Hepatocyte (in vitro differentiated cells): ENCODE measurements at regions not wholly inside any gene's neighbourhood (a gene's known extent, or its start where the extent isn't known, plus 50 kb on each side); places are given as distances from the start of the nearest gene placed in this dataset.

Experiments
- DNase-seq: peaks from one replicate; pipeline ENCODE4 v3.0.0-alpha.2; 2016; ENCODE audit warnings: low spot score
- H2AFZ ChIP-seq: fragments of 200-600 bp; sonication (generic); 2 replicates; pipeline ENCODE4 v1.6.0; 2016; ENCODE audit warnings: antibody characterized with exemption, mild to moderate bottlenecking
- H3K27ac ChIP-seq: fragments of 200-600 bp; sonication (generic); 2 replicates; pipeline ENCODE4 v1.5.1; 2016; ENCODE audit warnings: mild to moderate bottlenecking
- H3K27me3 ChIP-seq: fragments of 200-600 bp; sonication (generic); 2 replicates; pipeline ENCODE4 v1.6.1; 2016
- H3K36me3 ChIP-seq: fragments of 200-600 bp; sonication (generic); replicated peaks from 2 replicates; pipeline ENCODE4 v1.5.1; 2016; ENCODE audit warnings: low read depth; ENCODE audit not compliant: insufficient read depth
- H3K4me1 ChIP-seq: fragments of 200-600 bp; sonication (generic); 2 replicates; pipeline ENCODE4 v1.5.1; 2016; ENCODE audit warnings: mild to moderate bottlenecking, moderate library complexity; ENCODE audit not compliant: insufficient read depth
- H3K4me2 ChIP-seq: fragments of 200-600 bp; sonication (generic); 2 replicates; pipeline ENCODE4 v1.6.0; 2016
- H3K4me3 ChIP-seq: fragments of 200-600 bp; sonication (generic); 2 replicates; pipeline ENCODE4 v1.5.1; 2016; ENCODE audit warnings: mild to moderate bottlenecking
- H3K79me2 ChIP-seq: fragments of 200-600 bp; sonication (generic); 2 replicates; pipeline ENCODE4 v1.6.0; 2017; ENCODE audit warnings: mild to moderate bottlenecking
- H3K9me2 ChIP-seq: fragments of 200-600 bp; sonication (generic); replicated peaks from 2 replicates; pipeline ENCODE4 v1.6.0; 2017; ENCODE audit warnings: mild to moderate bottlenecking; ENCODE audit not compliant: insufficient read depth
- H3K9me3 ChIP-seq: fragments of 200-600 bp; sonication (generic); 2 replicates; pipeline ENCODE4 v1.5.1; 2016; ENCODE audit warnings: low read depth, mild to moderate bottlenecking
- H4K20me1 ChIP-seq: fragments of 200-600 bp; sonication (generic); 2 replicates; pipeline ENCODE4 v1.6.0; 2016; ENCODE audit warnings: mild to moderate bottlenecking; ENCODE audit not compliant: insufficient read depth, poor library complexity, severe bottlenecking
- EZH2 ChIP-seq: fragments of 200-600 bp; sonication (generic); IDR thresholded peaks from 2 replicates; pipeline ENCODE4 v1.6.1; 2016; ENCODE audit warnings: antibody characterized with exemption, mild to moderate bottlenecking, borderline replicate concordance
- EZH2phosphoT487 ChIP-seq: fragments of 200-600 bp; sonication (generic); IDR thresholded peaks from one replicate; pipeline ENCODE4 v1.6.1; 2018; ENCODE audit warnings: antibody characterized with exemption, mild to moderate bottlenecking, low read depth, moderate library complexity; ENCODE audit not compliant: unreplicated experiment, severe bottlenecking
- WGBS: methylation state at CpG from one replicate; pipeline ENCODE4 v1.1.6; 2016; ENCODE audit warnings: low lambda C conversion rate; ENCODE audit errors: missing lambda C conversion rate; 5-methylcytosine and 5-hydroxymethylcytosine counted together
- TF ChIP-seq, protein P1 (sequence below): fragments of 200-600 bp; sonication (generic); IDR thresholded peaks from 2 replicates; pipeline ENCODE4 v1.5.1; 2016; ENCODE audit warnings: antibody characterized with exemption, mild to moderate bottlenecking; ENCODE audit not compliant: poor library complexity

DNA sequence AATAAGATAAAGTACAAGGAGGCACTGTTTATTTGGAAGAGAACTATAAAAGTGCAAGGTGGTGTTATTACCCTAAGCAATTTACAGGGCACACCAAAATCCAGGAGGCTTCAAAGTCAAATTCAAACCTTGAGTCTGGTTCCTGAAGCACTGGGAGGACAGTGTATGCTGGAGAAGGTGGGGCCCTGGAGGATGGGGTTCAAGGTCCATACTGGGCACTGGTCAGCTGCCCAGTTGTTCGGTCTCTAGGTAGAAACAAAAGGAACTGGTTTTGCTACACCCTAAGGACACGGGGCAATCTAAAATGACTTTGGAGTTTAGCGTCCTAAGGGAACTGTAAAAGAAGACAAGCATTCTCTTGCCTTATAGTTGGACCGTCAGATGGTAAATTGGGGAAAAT lies 78.4 kb upstream of the ELMO1 start:
- H2AFZ ChIP-seq, result no peak overlapping the region
- no peaks in the 10 kb centered on the region for H3K79me2 ChIP-seq
- no peaks in the 10 kb centered on the region for H3K9me2 ChIP-seq
- TF ChIP-seq, protein P1, sequence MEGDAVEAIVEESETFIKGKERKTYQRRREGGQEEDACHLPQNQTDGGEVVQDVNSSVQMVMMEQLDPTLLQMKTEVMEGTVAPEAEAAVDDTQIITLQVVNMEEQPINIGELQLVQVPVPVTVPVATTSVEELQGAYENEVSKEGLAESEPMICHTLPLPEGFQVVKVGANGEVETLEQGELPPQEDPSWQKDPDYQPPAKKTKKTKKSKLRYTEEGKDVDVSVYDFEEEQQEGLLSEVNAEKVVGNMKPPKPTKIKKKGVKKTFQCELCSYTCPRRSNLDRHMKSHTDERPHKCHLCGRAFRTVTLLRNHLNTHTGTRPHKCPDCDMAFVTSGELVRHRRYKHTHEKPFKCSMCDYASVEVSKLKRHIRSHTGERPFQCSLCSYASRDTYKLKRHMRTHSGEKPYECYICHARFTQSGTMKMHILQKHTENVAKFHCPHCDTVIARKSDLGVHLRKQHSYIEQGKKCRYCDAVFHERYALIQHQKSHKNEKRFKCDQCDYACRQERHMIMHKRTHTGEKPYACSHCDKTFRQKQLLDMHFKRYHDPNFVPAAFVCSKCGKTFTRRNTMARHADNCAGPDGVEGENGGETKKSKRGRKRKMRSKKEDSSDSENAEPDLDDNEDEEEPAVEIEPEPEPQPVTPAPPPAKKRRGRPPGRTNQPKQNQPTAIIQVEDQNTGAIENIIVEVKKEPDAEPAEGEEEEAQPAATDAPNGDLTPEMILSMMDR, result no peak
- no peak for TF ChIP-seq EZH2phosphoT487
- no peak for TF ChIP-seq EZH2
- H3K27ac ChIP-seq, result no peak overlapping the region
- no peak for DNase-seq
- WGBS, result 84% methylated on average over 4 of the region's 4 CpGs
- H4K20me1 ChIP-seq, result no peaks in the 10 kb centered on the region
- H3K4me3 ChIP-seq, result no peak overlapping the region
- H3K27me3 ChIP-seq, result no peaks in the 10 kb centered on the region
- no peaks in the 10 kb centered on the region for H3K9me3 ChIP-seq
- peak overlapping the region; percentile 10 for H3K4me2 ChIP-seq
- no peaks in the 10 kb centered on the region for H3K36me3 ChIP-seq
- H3K4me1 ChIP-seq, result no peaks in the 10 kb centered on the region

DNA sequence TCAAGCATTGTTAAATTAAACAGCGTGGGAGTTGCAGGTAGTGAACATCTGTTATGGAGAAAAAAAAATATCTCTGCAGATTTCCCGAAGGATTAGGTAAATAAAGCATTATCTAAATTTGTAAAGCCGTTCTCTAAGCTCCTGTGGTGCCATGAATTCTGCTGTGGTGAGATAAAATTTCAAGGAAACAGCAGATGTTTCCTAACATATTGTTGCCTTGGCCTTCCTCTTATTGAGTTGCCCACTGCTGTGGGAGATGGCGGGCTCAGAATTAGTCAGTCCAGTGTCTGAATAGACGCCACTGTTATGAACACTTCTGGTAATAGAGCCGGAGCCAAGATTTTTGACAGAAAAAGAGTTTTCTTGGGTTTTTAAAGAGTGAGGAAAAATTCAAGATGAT lies 82.6 kb upstream of the ELMO1 start:
- TF ChIP-seq EZH2phosphoT487, result no peak
- TF ChIP-seq, protein P1, result no peak
- no peak for TF ChIP-seq EZH2
- DNase-seq, result no peak
- Histone ChIP-seq H3K4me2 (no peak overlapping the region), H3K4me1 (no peaks in the 10 kb centered on the region), H3K27me3 (no peaks in the 10 kb centered on the region), H4K20me1 (no peaks in the 10 kb centered on the region), H3K9me2 (no peaks in the 10 kb centered on the region), H3K9me3 (no peaks in the 10 kb centered on the region), H2AFZ (no peak overlapping the region), H3K4me3 (no peak overlapping the region), H3K36me3 (no peaks in the 10 kb centered on the region), H3K27ac (no peak overlapping the region), H3K79me2 (no peaks in the 10 kb centered on the region)
- 68% methylated on average over 6 of the region's 6 CpGs for WGBS

DNA sequence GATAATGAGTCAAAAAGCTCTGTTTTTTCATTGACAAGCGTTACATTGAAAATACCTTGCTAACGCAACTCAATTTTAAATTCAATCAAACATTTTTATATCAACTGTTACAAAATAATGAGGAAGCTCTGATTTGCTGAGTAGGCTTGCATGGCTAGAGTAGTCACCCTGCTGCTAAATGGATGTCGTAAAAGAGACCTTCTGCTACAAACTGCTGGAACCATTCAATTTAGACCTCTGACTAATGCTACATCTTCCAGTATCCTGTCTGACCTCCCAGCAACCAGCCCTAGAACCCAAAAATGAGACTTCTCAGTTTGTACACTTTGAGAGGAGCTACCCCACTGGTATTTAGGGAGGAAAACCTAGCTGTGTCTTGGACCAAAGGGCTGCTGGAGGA lies 84.0 kb upstream of the ELMO1 start:
- Histone ChIP-seq H3K4me1 (no peaks in the 10 kb centered on the region), H3K27me3 (no peaks in the 10 kb centered on the region), H4K20me1 (no peaks in the 10 kb centered on the region), H3K36me3 (no peaks in the 10 kb centered on the region), H3K9me2 (no peaks in the 10 kb centered on the region), H3K27ac (no peak overlapping the region), H3K4me3 (no peak overlapping the region), H3K9me3 (no peaks in the 10 kb centered on the region), H2AFZ (no peak overlapping the region), H3K4me2 (no peak overlapping the region), H3K79me2 (no peaks in the 10 kb centered on the region)
- TF ChIP-seq, protein P1, result no peak
- TF ChIP-seq EZH2phosphoT487, result no peak
- no peak for TF ChIP-seq EZH2
- WGBS, result 98% methylated on average over 3 of the region's 3 CpGs
- DNase-seq, result no peak
